Activated CD8-positive, alpha-beta T cell treated with anti-CD3 and anti-CD28 coated beads, Interleukin-2, amount 10 ng/mL, durations not matched to agents 7 days and 5 days (primary cell): ENCODE measurements at regions not wholly inside any gene's neighbourhood (a gene's known extent, or its start where the extent isn't known, plus 50 kb on each side); places are given as distances from the start of the nearest gene placed in this dataset.
"Not testable (repeated sequence)": the region's sequence is repeated elsewhere in the genome, so short reads cannot be mapped to it uniquely, and the experiment has no call there.

Source experiments
- ATAC-seq: fragments of 150-1000 bp; cut with Tn5 transposase; one replicate; pipeline ENCODE4 v1.10.0; 2021; ENCODE audit warnings: moderate library complexity
- CTCF ChIA-PET: fragments of 350-600 bp; sonication (Branson Sonifier 250); formaldehyde crosslinking; loops from one replicate; lab custom pipeline; 2021; ENCODE audit warnings: antibody characterized with exemption; lab: Charles Lee
- POLR2A ChIA-PET: fragments of 350-600 bp; sonication (Branson Sonifier 250); formaldehyde crosslinking; loops from one replicate; lab custom pipeline; 2021; ENCODE audit warnings: antibody characterized with exemption; lab: Charles Lee
- DNase-seq: peaks from one replicate; pipeline ENCODE4 v3.0.0-alpha.2; 2020
- H3K27ac Mint-ChIP-seq: one replicate; pipeline ENCODE4 v1.8.0; 2021; ENCODE audit warnings: mild to moderate bottlenecking, mixed read lengths
- H3K27me3 Mint-ChIP-seq: one replicate; pipeline ENCODE4 v1.8.0; 2021; ENCODE audit warnings: low read depth, mixed read lengths
- H3K36me3 Mint-ChIP-seq: one replicate; pipeline ENCODE4 v1.8.0; 2021; ENCODE audit warnings: low read depth, mixed read lengths
- H3K4me1 Mint-ChIP-seq: one replicate; pipeline ENCODE4 v1.8.0; 2021; ENCODE audit warnings: low read depth, mixed read lengths
- H3K4me3 Mint-ChIP-seq: one replicate; pipeline ENCODE4 v1.8.0; 2021; ENCODE audit warnings: mild to moderate bottlenecking, mixed read lengths
- H3K9me3 Mint-ChIP-seq: one replicate; pipeline ENCODE4 v1.8.0; 2022; ENCODE audit warnings: mixed read lengths; ENCODE audit not compliant: insufficient read depth

GRCh38 chr15:79643393-79643792 is 211.3 kb downstream of the MINAR1 start:
- peaks cover 17% of the 10 kb centered on the region for H3K27me3 Mint-ChIP-seq
- no peaks in the 10 kb centered on the region for H3K9me3 Mint-ChIP-seq
- CTCF ChIA-PET, result no interaction called here

GRCh38 chr15:79644091-79644490 is 212.0 kb downstream of the MINAR1 start:
- POLR2A ChIA-PET, result no interaction called here
- Mint-ChIP-seq H3K27ac (no peak overlapping the region), H3K36me3 (no peaks in the 10 kb centered on the region), H3K9me3 (no peaks in the 10 kb centered on the region), H3K4me1 (no peaks in the 10 kb centered on the region), H3K4me3 (no peak overlapping the region), H3K27me3 (peaks cover 17% of the 10 kb centered on the region)
- CTCF ChIA-PET, result no interaction called here
- ATAC-seq (no peak), DNase-seq (peak; percentile 24)

More at GRCh38 chr15:79643393-79643792, 211.3 kb downstream of the MINAR1 start:
- Mint-ChIP-seq H3K36me3 (no peaks in the 10 kb centered on the region), H3K4me3 (no peak overlapping the region), H3K4me1 (no peaks in the 10 kb centered on the region), H3K27ac (no peak overlapping the region)
- POLR2A ChIA-PET, result no interaction called here
- DNase-seq (no peak), ATAC-seq (no peak)

GRCh38 chr15:79652972-79653371 is 220.8 kb downstream of the MINAR1 start:
- H3K4me1 Mint-ChIP-seq, H3K36me3 Mint-ChIP-seq, ATAC-seq, H3K9me3 Mint-ChIP-seq, H3K27me3 Mint-ChIP-seq, H3K27ac Mint-ChIP-seq, H3K4me3 Mint-ChIP-seq, DNase-seq, POLR2A ChIA-PET: not testable (repeated sequence)
- CTCF ChIA-PET, result interaction anchor here (1.1 kb wide), 1 partner anchor 57 kb away, joined by 3 read pairs; no protein-coding TSS in a partner anchor

- Mint-ChIP-seq H3K4me1 (no peaks in the 10 kb centered on the region), H3K9me3 (no peaks in the 10 kb centered on the region), H3K36me3 (no peaks in the 10 kb centered on the region), H3K4me3 (no peak overlapping the region), H3K27me3 (peaks cover 10% of the 10 kb centered on the region), H3K27ac (no peak overlapping the region)
- ChIA-PET POLR2A (no interaction called here), CTCF (interaction anchor here (1.1 kb wide), 1 partner anchor 58 kb away, joined by 3 read pairs; no protein-coding TSS in a partner anchor)
- ATAC-seq (no peak), DNase-seq (no peak)
Observed at GRCh38 chr15:79653533-79653932, 221.4 kb downstream of the MINAR1 start.

GRCh38 chr15:79656151-79657000 is 224.2 kb downstream of the MINAR1 start:
- ATAC-seq (no peak), DNase-seq (no peak)
- Mint-ChIP-seq H3K4me1 (no peaks in the 10 kb centered on the region), H3K9me3 (no peaks in the 10 kb centered on the region), H3K4me3 (no peak overlapping the region), H3K27me3 (peaks cover 14% of the 10 kb centered on the region), H3K27ac (no peak overlapping the region), H3K36me3 (no peaks in the 10 kb centered on the region)
- ChIA-PET POLR2A (no interaction called here), CTCF (no interaction called here)

- no peak for ATAC-seq
- no peak for DNase-seq
- Mint-ChIP-seq H3K27ac (no peak overlapping the region), H3K36me3 (no peaks in the 10 kb centered on the region), H3K4me1 (no peaks in the 10 kb centered on the region), H3K9me3 (no peaks in the 10 kb centered on the region), H3K4me3 (no peak overlapping the region), H3K27me3 (peaks cover 17% of the 10 kb centered on the region)
- ChIA-PET CTCF (no interaction called here), POLR2A (no interaction called here)
Observed at GRCh38 chr15:79657722-79658121, 225.6 kb downstream of the MINAR1 start.

- POLR2A ChIA-PET, result no interaction called here
Observed at GRCh38 chr15:79659691-79660090, 227.6 kb downstream of the MINAR1 start.

GRCh38 chr15:79661411-79661810 is 229.3 kb downstream of the MINAR1 start:
- Mint-ChIP-seq H3K4me1 (no peaks in the 10 kb centered on the region), H3K9me3 (no peaks in the 10 kb centered on the region), H3K27me3 (peaks cover 17% of the 10 kb centered on the region), H3K36me3 (no peaks in the 10 kb centered on the region), H3K4me3 (no peak overlapping the region), H3K27ac (no peak overlapping the region)
- CTCF ChIA-PET, result no interaction called here
- ATAC-seq (no peak), DNase-seq (no peak)
- POLR2A ChIA-PET, result no interaction called here

More at GRCh38 chr15:79659691-79660090, 227.6 kb downstream of the MINAR1 start:
- ATAC-seq (no peak), DNase-seq (no peak)
- H3K9me3 Mint-ChIP-seq, result no peaks in the 10 kb centered on the region
- peaks cover 18% of the 10 kb centered on the region for H3K27me3 Mint-ChIP-seq
- no peaks in the 10 kb centered on the region for H3K4me1 Mint-ChIP-seq
- H3K4me3 Mint-ChIP-seq, result no peak overlapping the region
- no peak overlapping the region for H3K27ac Mint-ChIP-seq
- CTCF ChIA-PET, result no interaction called here
- H3K36me3 Mint-ChIP-seq, result no peaks in the 10 kb centered on the region

GRCh38 chr15:79673416-79674123 is 223.2 kb downstream of the MTHFS start:
- H3K9me3 Mint-ChIP-seq, result no peaks in the 10 kb centered on the region
- ChIA-PET POLR2A (no interaction called here), CTCF (no interaction called here)
- ATAC-seq, result no peak
- no peak overlapping the region for H3K27ac Mint-ChIP-seq
- H3K4me1 Mint-ChIP-seq, result peaks cover 3% of the 10 kb centered on the region
- no peak overlapping the region for H3K4me3 Mint-ChIP-seq
- no peak for DNase-seq
- H3K27me3 Mint-ChIP-seq, result peaks cover 22% of the 10 kb centered on the region
- H3K36me3 Mint-ChIP-seq, result no peaks in the 10 kb centered on the region

GRCh38 chr15:79674124-79674465 is 222.7 kb downstream of the MTHFS start:
- no peak for ATAC-seq
- no peaks in the 10 kb centered on the region for H3K36me3 Mint-ChIP-seq
- CTCF ChIA-PET, result no interaction called here
- H3K4me3 Mint-ChIP-seq, result no peak overlapping the region
- H3K27me3 Mint-ChIP-seq, result peaks cover 22% of the 10 kb centered on the region
- H3K27ac Mint-ChIP-seq, result no peak overlapping the region
- H3K9me3 Mint-ChIP-seq, result no peaks in the 10 kb centered on the region
- POLR2A ChIA-PET, result no interaction called here
- H3K4me1 Mint-ChIP-seq, result peaks cover 3% of the 10 kb centered on the region
- no peak for DNase-seq

GRCh38 chr15:79675982-79676381 is 220.8 kb downstream of the MTHFS start:
- Mint-ChIP-seq H3K27ac (no peak overlapping the region), H3K9me3 (no peaks in the 10 kb centered on the region), H3K36me3 (no peaks in the 10 kb centered on the region), H3K4me3 (no peak overlapping the region), H3K4me1 (peaks cover 3% of the 10 kb centered on the region), H3K27me3 (peaks cover 24% of the 10 kb centered on the region)
- no peak for ATAC-seq
- ChIA-PET CTCF (no interaction called here), POLR2A (no interaction called here)
- DNase-seq, result no peak

GRCh38 chr15:79676621-79677020 is 220.2 kb downstream of the MTHFS start:
- ATAC-seq (no peak), DNase-seq (no peak)
- peaks cover 3% of the 10 kb centered on the region for H3K4me1 Mint-ChIP-seq
- H3K27ac Mint-ChIP-seq, result no peak overlapping the region
- H3K36me3 Mint-ChIP-seq, result no peaks in the 10 kb centered on the region
- ChIA-PET POLR2A (no interaction called here), CTCF (interaction anchor here (0.9 to 1.0 kb wide), 2 partner anchors 53 to 80 kb away, joined by 3 read pairs; no protein-coding TSS in a partner anchor)
- H3K27me3 Mint-ChIP-seq, result peaks cover 22% of the 10 kb centered on the region
- no peak overlapping the region for H3K4me3 Mint-ChIP-seq
- no peaks in the 10 kb centered on the region for H3K9me3 Mint-ChIP-seq
